ENCODE measurements at regions not wholly inside any gene's neighbourhood (a gene's known extent, or its start where the extent isn't known, plus 50 kb on each side); places are given as distances from the start of the nearest gene placed in this dataset.
"Not testable (repeated sequence)": the region's sequence is repeated elsewhere in the genome, so short reads cannot be mapped to it uniquely, and the experiment has no call there.

GRCh38 chr3:13193320-13194284 is 120.4 kb upstream of the IQSEC1 start:
- no peak for DNase-seq

- peak; percentile 44 for DNase-seq
These were observed 119.4 kb upstream of the IQSEC1 start for GRCh38 chr3:13192471-13193213.

- DNase-seq: no peak
These were observed 117.8 kb upstream of the IQSEC1 start for GRCh38 chr3:13191016-13191415.

GRCh38 chr3:13190378-13190765 is 117.1 kb upstream of the IQSEC1 start:
- DNase-seq: no peak

GRCh38 chr3:13189639-13190377 is 116.6 kb upstream of the IQSEC1 start:
- no peak for DNase-seq

- DNase-seq: no peak
These were observed 115.7 kb upstream of the IQSEC1 start for GRCh38 chr3:13188975-13189374.

- DNase-seq: no peak
These were observed 115.1 kb upstream of the IQSEC1 start for GRCh38 chr3:13188181-13188779.

- no peak for DNase-seq
These were observed 114.4 kb upstream of the IQSEC1 start for GRCh38 chr3:13187593-13187992.

GRCh38 chr3:13186435-13186815 is 113.2 kb upstream of the IQSEC1 start:
- DNase-seq: no peak

- DNase-seq: no peak
These were observed 112.7 kb upstream of the IQSEC1 start for GRCh38 chr3:13185737-13186434.

- DNase-seq: not testable (repeated sequence)
These were observed 106.5 kb upstream of the IQSEC1 start for GRCh38 chr3:13179582-13180210.

- no peak for DNase-seq
These were observed 106.0 kb upstream of the IQSEC1 start for GRCh38 chr3:13179181-13179580.

GRCh38 chr3:13178107-13178506 is 104.9 kb upstream of the IQSEC1 start:
- DNase-seq: no peak

- no peak for DNase-seq
These were observed 104.4 kb upstream of the IQSEC1 start for GRCh38 chr3:13177641-13178040.

- no peak for DNase-seq
These were observed 104.0 kb upstream of the IQSEC1 start for GRCh38 chr3:13177236-13177635.

GRCh38 chr3:13176445-13176844 is 103.2 kb upstream of the IQSEC1 start:
- no peak for DNase-seq

GRCh38 chr3:13174803-13175135 is 101.5 kb upstream of the IQSEC1 start:
- no peak for DNase-seq

- DNase-seq: no peak
These were observed 101.0 kb upstream of the IQSEC1 start for GRCh38 chr3:13174011-13174802.

GRCh38 chr3:13173186-13173585 is 100.0 kb upstream of the IQSEC1 start:
- no peak for DNase-seq

GRCh38 chr3:13172644-13173013 is 99.4 kb upstream of the IQSEC1 start:
- no peak for DNase-seq
